ENCODE measurements at regions not wholly inside any gene's neighbourhood (a gene's known extent, or its start where the extent isn't known, plus 50 kb on each side); places are given as distances from the start of the nearest gene placed in this dataset.
"Not testable (repeated sequence)": the region's sequence is repeated elsewhere in the genome, so short reads cannot be mapped to it uniquely, and the experiment has no call there.

DNA sequence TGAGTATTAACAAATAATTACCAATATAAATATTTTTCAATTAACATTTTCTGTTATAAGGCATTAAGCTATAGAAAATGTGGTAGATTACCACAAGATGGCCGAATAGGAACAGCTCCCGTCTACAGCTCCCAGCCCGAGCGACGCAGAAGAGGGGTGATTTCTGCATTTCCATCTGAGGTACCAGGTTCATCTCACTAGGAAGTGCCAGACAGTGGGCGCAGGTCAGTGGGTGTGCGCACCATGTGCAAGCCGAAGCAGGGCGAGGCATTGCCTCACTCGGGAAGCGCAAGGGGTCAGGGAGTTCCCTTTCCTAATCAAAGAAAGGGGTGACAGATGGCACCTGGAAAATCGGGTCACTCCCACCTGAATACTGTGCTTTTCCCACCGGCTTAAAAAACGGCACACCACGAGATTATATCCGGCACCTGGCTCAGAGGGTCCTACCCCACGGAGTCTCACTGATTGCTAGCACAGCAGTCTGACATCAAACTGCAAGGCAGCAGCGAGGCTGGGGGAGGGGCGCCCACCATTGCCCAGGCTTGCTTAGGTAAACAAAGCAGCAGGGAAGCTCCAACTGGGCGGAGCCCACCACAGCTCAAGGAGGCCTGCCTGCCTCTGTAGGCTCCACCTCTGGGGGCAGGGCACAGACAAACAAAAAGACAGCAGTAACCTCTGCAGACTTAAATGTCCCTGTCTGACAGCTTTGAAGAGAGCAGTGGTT is 808.4 kb downstream of the FSCB start:
- H3K4me1 ChIP-seq (ENCODE audit: insufficient read depth, low read length); H2AFZ ChIP-seq (ENCODE audit: low read depth, low read length); H3K9me3 ChIP-seq (ENCODE audit: low read length): not testable (repeated sequence)

DNA sequence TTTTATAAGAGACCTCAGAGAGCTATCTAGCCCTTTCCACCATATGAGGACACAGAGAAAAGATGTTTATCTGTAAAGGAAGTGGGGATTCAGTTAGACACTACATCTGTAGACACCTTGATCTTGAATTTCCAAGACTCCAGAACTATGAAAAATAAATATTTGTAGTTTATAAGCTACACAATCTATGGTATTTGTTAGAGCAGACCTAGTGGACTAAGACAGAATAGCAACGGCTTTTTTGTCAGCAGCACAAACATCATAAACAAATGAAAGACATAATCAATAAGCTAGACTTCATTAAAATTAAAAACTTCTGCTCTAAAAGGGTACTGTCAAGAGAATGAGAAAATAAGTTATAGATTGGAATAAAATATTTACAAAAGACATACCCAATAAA is 810.1 kb downstream of the FSCB start:
- no peaks in the 10 kb centered on the region for H3K9me3 ChIP-seq (ENCODE audit: low read length)
- H3K36me3 ChIP-seq (ENCODE audit: insufficient read depth, low read length): no peaks in the 10 kb centered on the region
- H3K4me3 ChIP-seq (ENCODE audit: low read length): no peak overlapping the region
- no peaks in the 10 kb centered on the region for H3K27me3 ChIP-seq (ENCODE audit: insufficient read depth, low read length)
- H2AFZ ChIP-seq (ENCODE audit: low read depth, low read length): no peak overlapping the region
- no peaks in the 10 kb centered on the region for H3K4me1 ChIP-seq (ENCODE audit: insufficient read depth, low read length)

More for the DNA sequence above, 808.4 kb downstream of the FSCB start:
- H3K4me3 ChIP-seq (ENCODE audit: low read length); H3K27me3 ChIP-seq (ENCODE audit: insufficient read depth, low read length); H3K36me3 ChIP-seq (ENCODE audit: insufficient read depth, low read length): not testable (repeated sequence)

DNA sequence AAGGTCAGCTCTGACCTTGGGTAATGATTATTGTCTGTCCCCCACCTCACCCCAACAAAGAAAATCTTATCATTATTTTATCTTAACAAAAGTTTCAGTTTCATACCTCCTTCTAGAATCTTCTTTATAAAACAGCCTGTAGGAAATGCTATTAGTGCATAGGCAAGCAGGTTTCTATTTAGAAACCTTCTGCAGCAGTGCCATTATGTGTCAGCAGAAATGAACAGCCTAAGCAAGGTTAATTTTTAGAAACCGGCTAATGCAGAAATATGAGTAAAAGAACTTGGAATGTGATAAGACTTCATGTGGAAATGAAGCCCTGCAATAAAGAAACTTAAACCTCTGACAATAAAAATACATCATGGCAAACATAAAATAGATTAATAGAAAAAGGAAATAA is 814.4 kb downstream of the FSCB start:
- no peak overlapping the region for H2AFZ ChIP-seq (ENCODE audit: low read depth, low read length)
- no peaks in the 10 kb centered on the region for H3K36me3 ChIP-seq (ENCODE audit: insufficient read depth, low read length)
- H3K9me3 ChIP-seq (ENCODE audit: low read length): no peaks in the 10 kb centered on the region
- no peak overlapping the region for H3K4me3 ChIP-seq (ENCODE audit: low read length)
- no peaks in the 10 kb centered on the region for H3K4me1 ChIP-seq (ENCODE audit: insufficient read depth, low read length)
- H3K27me3 ChIP-seq (ENCODE audit: insufficient read depth, low read length): no peaks in the 10 kb centered on the region

DNA sequence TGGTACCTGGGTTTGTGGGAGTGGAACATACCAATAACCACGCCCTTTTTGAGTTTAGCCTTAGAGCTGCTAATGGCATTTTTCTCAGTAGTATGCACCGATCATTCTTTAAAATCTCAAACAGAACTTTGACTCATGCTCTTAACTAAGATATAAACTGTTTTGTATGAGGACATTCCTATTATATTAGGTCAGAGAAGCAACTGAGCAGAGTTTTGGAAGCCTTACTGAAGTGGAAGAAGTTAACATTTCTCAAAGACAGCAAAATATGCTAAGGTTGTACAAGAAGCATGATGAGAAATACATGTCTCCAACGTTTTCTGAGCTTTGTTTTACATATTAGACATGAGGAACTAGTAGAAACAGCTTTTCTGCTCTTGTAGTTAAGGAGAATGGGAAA is 819.2 kb downstream of the FSCB start:
- H3K4me3 ChIP-seq (ENCODE audit: low read length): no peak overlapping the region
- no peaks in the 10 kb centered on the region for H3K27me3 ChIP-seq (ENCODE audit: insufficient read depth, low read length)
- no peaks in the 10 kb centered on the region for H3K9me3 ChIP-seq (ENCODE audit: low read length)
- H2AFZ ChIP-seq (ENCODE audit: low read depth, low read length): no peak overlapping the region
- no peaks in the 10 kb centered on the region for H3K4me1 ChIP-seq (ENCODE audit: insufficient read depth, low read length)
- H3K36me3 ChIP-seq (ENCODE audit: insufficient read depth, low read length): no peaks in the 10 kb centered on the region

DNA sequence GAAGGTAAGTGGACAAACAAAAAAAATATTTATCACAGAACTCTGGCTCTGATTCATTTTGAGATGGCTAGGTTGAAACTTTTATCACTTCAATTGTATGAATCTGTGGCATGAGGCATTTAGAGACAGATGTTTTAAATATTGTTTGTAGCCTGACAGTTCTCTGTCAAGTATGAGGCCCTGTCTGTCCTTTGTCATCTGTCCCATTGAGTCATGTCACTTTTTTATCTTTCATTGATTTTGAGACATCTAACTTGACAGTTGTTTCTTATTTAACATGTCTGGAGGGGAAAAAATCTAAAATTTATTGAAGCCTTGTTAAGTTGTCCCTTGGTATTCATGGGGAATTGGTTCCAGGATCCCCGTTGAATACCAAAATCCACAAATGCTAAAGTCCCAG is 829.5 kb downstream of the FSCB start:
- Histone ChIP-seq H3K27me3 (ENCODE audit: insufficient read depth, low read length) (no peaks in the 10 kb centered on the region), H3K4me3 (ENCODE audit: low read length) (no peak overlapping the region), H3K9me3 (ENCODE audit: low read length) (no peaks in the 10 kb centered on the region), H3K4me1 (ENCODE audit: insufficient read depth, low read length) (no peaks in the 10 kb centered on the region), H3K36me3 (ENCODE audit: insufficient read depth, low read length) (no peaks in the 10 kb centered on the region), H2AFZ (ENCODE audit: low read depth, low read length) (no peak overlapping the region)

DNA sequence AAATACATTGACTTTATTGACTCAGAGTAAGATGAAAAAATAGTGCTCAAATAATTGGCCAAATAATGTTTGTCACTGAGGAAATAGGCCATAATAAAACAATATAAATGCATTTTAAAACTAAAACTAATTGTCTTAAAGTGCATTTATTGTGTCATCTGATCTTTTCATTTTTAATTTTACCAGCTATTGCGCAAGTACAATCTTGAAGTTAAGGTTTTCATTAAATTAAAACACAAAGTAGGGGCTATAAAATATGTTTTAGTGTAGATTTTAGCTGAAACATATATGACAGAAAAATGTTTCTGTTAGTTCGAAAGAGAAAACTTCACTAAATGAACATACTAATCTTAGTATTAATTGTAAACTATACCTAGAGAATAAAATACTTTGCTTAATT is 832.8 kb downstream of the FSCB start:
- Histone ChIP-seq H3K36me3 (ENCODE audit: insufficient read depth, low read length) (no peaks in the 10 kb centered on the region), H3K27me3 (ENCODE audit: insufficient read depth, low read length) (no peaks in the 10 kb centered on the region), H3K4me3 (ENCODE audit: low read length) (no peak overlapping the region), H2AFZ (ENCODE audit: low read depth, low read length) (no peak overlapping the region), H3K4me1 (ENCODE audit: insufficient read depth, low read length) (no peaks in the 10 kb centered on the region), H3K9me3 (ENCODE audit: low read length) (no peaks in the 10 kb centered on the region)

DNA sequence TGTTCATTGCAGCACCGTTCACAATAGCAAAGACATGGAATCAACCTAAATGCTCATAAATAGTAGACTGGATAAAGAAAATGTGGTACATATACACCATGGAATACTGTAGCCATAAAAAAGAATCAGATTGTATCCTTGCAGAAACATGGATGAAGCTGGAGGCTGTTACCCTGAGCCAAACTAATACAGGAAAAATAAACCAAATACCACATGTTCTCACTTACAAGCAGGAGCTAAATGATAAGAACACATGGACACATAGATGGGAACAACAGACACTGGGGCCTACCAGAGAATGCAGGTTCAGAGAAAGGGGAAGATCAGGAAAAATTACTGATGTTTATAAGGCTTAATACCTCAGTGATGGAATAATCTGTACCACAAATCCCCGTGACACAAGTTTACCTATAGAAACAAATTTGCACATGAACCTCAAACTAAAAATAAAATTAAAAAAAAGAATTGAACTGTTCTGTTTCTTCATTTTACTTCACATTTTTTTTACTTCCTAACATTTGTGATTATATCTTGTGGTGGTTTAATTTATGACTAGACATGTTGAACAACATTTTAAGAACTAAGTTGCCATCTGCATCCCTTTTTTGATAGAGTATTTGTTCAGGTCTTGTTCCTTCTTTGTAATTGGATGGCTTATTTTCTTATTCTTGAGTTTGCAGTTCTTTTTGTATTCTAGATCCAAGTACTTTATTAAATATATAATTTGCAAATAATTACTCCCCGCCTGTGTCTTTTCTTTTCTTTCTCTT is 835.2 kb downstream of the FSCB start:
- H3K27me3 ChIP-seq (ENCODE audit: insufficient read depth, low read length): no peaks in the 10 kb centered on the region
- no peaks in the 10 kb centered on the region for H3K36me3 ChIP-seq (ENCODE audit: insufficient read depth, low read length)
- H3K4me1 ChIP-seq (ENCODE audit: insufficient read depth, low read length): no peaks in the 10 kb centered on the region
- no peaks in the 10 kb centered on the region for H3K9me3 ChIP-seq (ENCODE audit: low read length)
- no peak overlapping the region for H3K4me3 ChIP-seq (ENCODE audit: low read length)
- no peak overlapping the region for H2AFZ ChIP-seq (ENCODE audit: low read depth, low read length)

DNA sequence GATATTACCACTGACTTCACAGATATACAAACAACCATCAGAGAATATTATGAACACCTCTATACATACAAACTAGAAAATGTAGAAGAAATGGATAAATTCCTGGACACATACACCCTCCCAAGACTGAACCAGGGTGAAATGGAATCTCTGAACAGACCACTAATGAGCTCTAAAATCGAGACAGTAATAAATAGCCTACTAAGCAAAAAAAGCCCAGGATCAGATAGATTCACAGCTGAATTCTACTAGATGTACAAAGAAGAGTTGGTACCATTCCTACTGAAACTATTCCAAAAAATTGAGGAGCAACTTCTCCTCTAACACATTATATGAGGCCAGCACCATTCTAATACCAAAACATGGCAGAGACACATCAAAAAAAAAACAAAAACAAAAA is 837.7 kb downstream of the FSCB start:
- Histone ChIP-seq H3K36me3 (ENCODE audit: insufficient read depth, low read length) (no peaks in the 10 kb centered on the region), H3K27me3 (ENCODE audit: insufficient read depth, low read length) (no peaks in the 10 kb centered on the region), H3K9me3 (ENCODE audit: low read length) (no peaks in the 10 kb centered on the region), H3K4me3 (ENCODE audit: low read length) (no peak overlapping the region), H2AFZ (ENCODE audit: low read depth, low read length) (no peak overlapping the region), H3K4me1 (ENCODE audit: insufficient read depth, low read length) (no peaks in the 10 kb centered on the region)

DNA sequence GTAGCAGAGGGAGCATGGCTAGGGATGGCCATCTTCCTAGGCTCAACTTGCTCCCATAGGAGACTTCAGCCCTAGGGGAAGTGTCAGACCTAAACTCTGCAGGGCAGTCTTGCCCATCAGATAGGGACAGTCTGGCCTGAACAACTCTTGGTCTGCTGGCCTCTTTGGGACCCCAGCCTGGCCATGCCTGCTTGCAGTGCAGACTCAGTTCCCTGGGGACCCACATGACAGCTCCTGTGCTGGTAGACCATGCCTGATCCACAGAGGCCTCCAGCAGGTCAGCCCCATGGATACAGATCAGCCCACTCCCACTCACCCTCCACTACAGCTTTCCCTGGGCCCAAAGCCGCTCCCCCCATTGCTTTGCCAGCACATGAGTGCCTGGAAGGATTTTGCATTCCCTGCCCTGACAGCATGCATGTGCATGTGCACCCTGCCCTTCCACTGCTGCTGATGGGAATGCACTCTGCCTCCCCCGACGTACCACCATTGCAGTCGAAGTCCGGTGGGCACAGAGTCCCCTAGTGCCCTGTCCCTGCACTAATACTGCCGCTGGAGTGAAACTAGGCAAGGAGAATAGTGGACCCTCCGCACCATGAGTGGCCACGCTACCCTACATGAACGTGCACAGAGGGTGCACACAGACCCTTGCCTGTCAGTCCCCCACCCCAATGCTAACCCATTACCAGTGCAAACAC is 841.4 kb downstream of the FSCB start:
- H3K4me1 ChIP-seq (ENCODE audit: insufficient read depth, low read length): no peaks in the 10 kb centered on the region
- H3K36me3 ChIP-seq (ENCODE audit: insufficient read depth, low read length): no peaks in the 10 kb centered on the region
- no peak overlapping the region for H2AFZ ChIP-seq (ENCODE audit: low read depth, low read length)
- H3K27me3 ChIP-seq (ENCODE audit: insufficient read depth, low read length): no peaks in the 10 kb centered on the region
- no peak overlapping the region for H3K4me3 ChIP-seq (ENCODE audit: low read length)
- H3K9me3 ChIP-seq (ENCODE audit: low read length): no peaks in the 10 kb centered on the region

DNA sequence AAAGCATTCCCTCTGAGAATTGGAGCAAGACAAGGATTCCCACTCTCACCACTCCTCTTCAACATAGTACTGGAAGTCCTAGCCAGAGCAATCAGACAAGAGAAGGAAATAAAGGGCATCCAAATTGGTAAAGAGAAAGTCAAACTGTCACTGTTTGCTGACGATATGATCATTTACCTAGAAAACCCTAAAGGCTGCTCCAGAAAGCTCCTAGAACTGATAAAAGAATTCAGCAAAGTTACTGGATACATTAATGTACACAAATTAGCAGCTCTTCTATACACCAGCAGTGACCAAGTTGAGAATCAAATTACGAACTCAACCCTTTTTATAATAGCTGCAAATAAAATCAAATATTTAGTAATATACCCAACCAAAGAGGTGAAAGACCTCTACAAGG is 851.9 kb downstream of the FSCB start:
- not testable (repeated sequence) for H3K4me3 ChIP-seq (ENCODE audit: low read length); H3K27me3 ChIP-seq (ENCODE audit: insufficient read depth, low read length); H2AFZ ChIP-seq (ENCODE audit: low read depth, low read length); H3K4me1 ChIP-seq (ENCODE audit: insufficient read depth, low read length); H3K36me3 ChIP-seq (ENCODE audit: insufficient read depth, low read length); H3K9me3 ChIP-seq (ENCODE audit: low read length)

DNA sequence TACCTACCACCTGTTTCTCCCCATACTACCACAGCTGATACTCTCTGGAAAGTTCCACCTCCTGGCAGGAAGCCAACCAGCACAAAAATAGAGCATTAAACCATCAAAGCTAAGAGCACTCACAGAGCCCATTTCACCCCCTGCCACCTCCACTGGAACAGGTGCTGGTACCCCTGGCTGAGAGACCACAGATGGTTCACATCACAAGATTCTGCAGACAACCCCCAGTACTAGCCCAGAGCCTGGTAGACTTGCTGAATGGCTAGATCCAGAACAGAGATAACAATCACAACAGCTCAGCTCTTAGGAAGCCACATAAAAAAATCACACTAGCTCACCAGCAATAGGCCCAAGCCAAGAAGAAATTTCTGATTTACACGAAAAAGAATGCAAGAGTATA is 855.2 kb downstream of the FSCB start:
- H3K36me3 ChIP-seq (ENCODE audit: insufficient read depth, low read length): no peaks in the 10 kb centered on the region
- H3K4me1 ChIP-seq (ENCODE audit: insufficient read depth, low read length): no peaks in the 10 kb centered on the region
- H3K27me3 ChIP-seq (ENCODE audit: insufficient read depth, low read length): no peaks in the 10 kb centered on the region
- no peak overlapping the region for H2AFZ ChIP-seq (ENCODE audit: low read depth, low read length)
- no peak overlapping the region for H3K4me3 ChIP-seq (ENCODE audit: low read length)
- no peaks in the 10 kb centered on the region for H3K9me3 ChIP-seq (ENCODE audit: low read length)

DNA sequence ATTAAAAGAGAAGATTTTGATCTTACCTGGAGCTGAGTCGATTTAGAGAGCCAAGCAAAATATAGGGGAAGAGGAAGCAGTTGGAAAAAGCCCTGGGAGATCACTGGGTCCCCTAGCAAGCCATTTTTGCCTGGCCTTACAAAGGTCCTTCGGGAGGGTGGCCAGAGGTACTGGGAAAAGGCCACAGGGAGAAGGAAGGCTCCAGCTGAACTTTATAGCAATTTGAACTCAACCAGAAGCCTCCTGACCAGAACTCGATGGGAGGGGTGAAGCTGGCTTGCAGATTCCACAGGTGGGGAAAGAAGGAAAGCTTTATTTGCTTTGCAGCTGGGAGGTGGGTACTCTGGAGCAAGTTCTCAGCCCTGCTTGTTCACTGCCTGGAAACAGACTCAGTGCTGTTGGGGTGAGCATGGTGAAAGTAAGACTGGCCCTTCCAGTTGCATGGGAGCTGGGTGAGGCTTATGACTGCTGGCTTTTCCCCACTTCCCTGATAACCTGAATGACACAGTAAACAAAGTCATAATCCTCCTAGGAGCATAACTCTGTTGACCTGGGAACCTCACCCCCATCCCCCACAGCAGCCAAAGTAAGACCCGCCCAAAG is 855.8 kb downstream of the FSCB start:
- Histone ChIP-seq H3K36me3 (ENCODE audit: insufficient read depth, low read length) (no peaks in the 10 kb centered on the region), H2AFZ (ENCODE audit: low read depth, low read length) (no peak overlapping the region), H3K9me3 (ENCODE audit: low read length) (no peaks in the 10 kb centered on the region), H3K4me1 (ENCODE audit: insufficient read depth, low read length) (no peaks in the 10 kb centered on the region), H3K27me3 (ENCODE audit: insufficient read depth, low read length) (no peaks in the 10 kb centered on the region), H3K4me3 (ENCODE audit: low read length) (no peak overlapping the region)

DNA sequence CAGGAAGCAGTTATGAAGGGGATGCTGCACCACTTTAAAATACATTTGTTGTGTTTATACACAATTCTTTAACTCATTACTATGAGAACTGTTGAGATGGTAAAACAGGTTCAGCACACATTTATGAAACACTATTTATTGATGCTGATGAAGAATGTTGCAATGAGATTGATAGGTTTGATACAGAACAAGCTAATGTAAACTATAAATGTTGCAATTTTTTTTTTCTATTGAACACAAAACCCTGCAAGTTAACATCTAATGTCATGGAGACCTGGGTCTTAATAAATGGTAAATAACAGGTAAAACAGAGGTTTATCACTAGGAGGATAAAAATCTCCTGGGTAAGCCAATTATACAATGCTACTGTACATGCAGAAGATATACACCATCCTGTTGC is 857.6 kb downstream of the FSCB start:
- H3K27me3 ChIP-seq (ENCODE audit: insufficient read depth, low read length): no peaks in the 10 kb centered on the region
- no peak overlapping the region for H2AFZ ChIP-seq (ENCODE audit: low read depth, low read length)
- H3K36me3 ChIP-seq (ENCODE audit: insufficient read depth, low read length): no peaks in the 10 kb centered on the region
- H3K9me3 ChIP-seq (ENCODE audit: low read length): no peaks in the 10 kb centered on the region
- no peaks in the 10 kb centered on the region for H3K4me1 ChIP-seq (ENCODE audit: insufficient read depth, low read length)
- no peak overlapping the region for H3K4me3 ChIP-seq (ENCODE audit: low read length)

Data from neuron (in vitro differentiated cells).